Right lobe of liver (tissue), 6 donors: ENCODE measurements at regions not wholly inside any gene's neighbourhood (a gene's known extent, or its start where the extent isn't known, plus 50 kb on each side); places are given as distances from the start of the nearest gene placed in this dataset.

Experiments used
- ATAC-seq, 4 donors: fragments of 200-7000 bp; cut with Tn5 transposase; one replicate each; pipeline ENCODE4 v1.9.1; 2020; ENCODE audit warnings: mild to moderate bottlenecking in 4 of 4, moderate library complexity in 4 of 4
- DNase-seq, 3 donors: peaks; one replicate each; pipeline ENCODE4 v3.0.0-alpha.2; 2020
- H3K27ac ChIP-seq, 3 donors: fragments of 200-600 bp; one replicate each; pipeline ENCODE4 v1.8.0; 2022
- H3K27me3 ChIP-seq, 2 donors: fragments of 200-600 bp; one replicate each; pipeline ENCODE4 v1.8.0; 2022
- H3K36me3 ChIP-seq, 4 donors: fragments of 200-600 bp; sonication (generic) in 1 of 4; one replicate each; pipeline versions ENCODE4 v1.5.1 to v1.8.0; 2017 to 2022; ENCODE audit warnings: control low read depth in 1 of 4
- H3K4me1 ChIP-seq, 4 donors: fragments of 200-600 bp; sonication (generic) in 1 of 4; one replicate each; pipeline versions ENCODE4 v1.5.1 to v1.8.0; 2017 to 2022; ENCODE audit warnings: control low read depth in 1 of 4
- H3K4me3 ChIP-seq, 3 donors: fragments of 200-600 bp; one replicate each; pipeline ENCODE4 v1.8.0; 2022
- H3K9me3 ChIP-seq, 4 donors: fragments of 200-600 bp; sonication (generic) in 1 of 4; one replicate each; pipeline versions ENCODE4 v1.5.1 to v1.8.0; 2017 to 2022; ENCODE audit warnings: control low read depth in 1 of 4
- POLR2A ChIP-seq: fragments of 450-650 bp; IDR thresholded peaks from one replicate; pipeline ENCODE4 v1.6.1; 2017; ENCODE audit warnings: antibody characterized with exemption, mild to moderate bottlenecking
- WGBS: methylation state at CpG from one replicate; pipeline ENCODE4 v1.1.6; 2018; ENCODE audit warnings: low coverage, low lambda C conversion rate; ENCODE audit not compliant: insufficient coverage; ENCODE audit errors: missing lambda C conversion rate; 5-methylcytosine and 5-hydroxymethylcytosine counted together
- intact Hi-C, 2 donors: fragments of 100-400 bp; cut with DNase I; formaldehyde crosslinking; loops; one replicate each; pipeline versions ENCODE4 v1.11.2 to v1.14.1; 2022
- TF ChIP-seq, protein P1 (sequence below), 4 donors: fragments of 200-600 bp in 3 of 4; fragments of 450-650 bp in 1 of 4; IDR thresholded peaks; one replicate each; pipeline versions ENCODE4 v1.5.1 to v1.8.0; 2016 to 2022; ENCODE audit warnings: antibody characterized with exemption in 4 of 4, mild to moderate bottlenecking in 2 of 4
- donor health status: DM: no; HTN: yes; CAD: no.
- donor health status: DM: no; HTN: no; CAD: no.
- donor health status: DM: no; HTN: no; CAD: no.
- donor health status: DM: no; HTN: yes; CAD: no.
- donor health status: DM: no; HTN: yes; CAD: no.

- H3K36me3 ChIP-seq: no peaks in the 10 kb centered on the region
- no peak overlapping the region for H3K27ac ChIP-seq
- no peaks in the 10 kb centered on the region for H3K27me3 ChIP-seq
- 49% methylated on average over 2 of the region's 2 CpGs for WGBS
- no peak overlapping the region for H3K4me3 ChIP-seq
- no peak for TF ChIP-seq POLR2A
- TF ChIP-seq, protein P1, sequence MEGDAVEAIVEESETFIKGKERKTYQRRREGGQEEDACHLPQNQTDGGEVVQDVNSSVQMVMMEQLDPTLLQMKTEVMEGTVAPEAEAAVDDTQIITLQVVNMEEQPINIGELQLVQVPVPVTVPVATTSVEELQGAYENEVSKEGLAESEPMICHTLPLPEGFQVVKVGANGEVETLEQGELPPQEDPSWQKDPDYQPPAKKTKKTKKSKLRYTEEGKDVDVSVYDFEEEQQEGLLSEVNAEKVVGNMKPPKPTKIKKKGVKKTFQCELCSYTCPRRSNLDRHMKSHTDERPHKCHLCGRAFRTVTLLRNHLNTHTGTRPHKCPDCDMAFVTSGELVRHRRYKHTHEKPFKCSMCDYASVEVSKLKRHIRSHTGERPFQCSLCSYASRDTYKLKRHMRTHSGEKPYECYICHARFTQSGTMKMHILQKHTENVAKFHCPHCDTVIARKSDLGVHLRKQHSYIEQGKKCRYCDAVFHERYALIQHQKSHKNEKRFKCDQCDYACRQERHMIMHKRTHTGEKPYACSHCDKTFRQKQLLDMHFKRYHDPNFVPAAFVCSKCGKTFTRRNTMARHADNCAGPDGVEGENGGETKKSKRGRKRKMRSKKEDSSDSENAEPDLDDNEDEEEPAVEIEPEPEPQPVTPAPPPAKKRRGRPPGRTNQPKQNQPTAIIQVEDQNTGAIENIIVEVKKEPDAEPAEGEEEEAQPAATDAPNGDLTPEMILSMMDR (IDR thresholded peaks at IDR 0.05): no peak
- H3K4me1 ChIP-seq: no peaks in the 10 kb centered on the region
- DNase-seq (no peak), ATAC-seq (no peak)
- intact Hi-C loops: no loop called here
- no peaks in the 10 kb centered on the region for H3K9me3 ChIP-seq
These were observed 455.3 kb upstream of the SGCD start for GRCh38 chr5:155871623-155872022.

DNA sequence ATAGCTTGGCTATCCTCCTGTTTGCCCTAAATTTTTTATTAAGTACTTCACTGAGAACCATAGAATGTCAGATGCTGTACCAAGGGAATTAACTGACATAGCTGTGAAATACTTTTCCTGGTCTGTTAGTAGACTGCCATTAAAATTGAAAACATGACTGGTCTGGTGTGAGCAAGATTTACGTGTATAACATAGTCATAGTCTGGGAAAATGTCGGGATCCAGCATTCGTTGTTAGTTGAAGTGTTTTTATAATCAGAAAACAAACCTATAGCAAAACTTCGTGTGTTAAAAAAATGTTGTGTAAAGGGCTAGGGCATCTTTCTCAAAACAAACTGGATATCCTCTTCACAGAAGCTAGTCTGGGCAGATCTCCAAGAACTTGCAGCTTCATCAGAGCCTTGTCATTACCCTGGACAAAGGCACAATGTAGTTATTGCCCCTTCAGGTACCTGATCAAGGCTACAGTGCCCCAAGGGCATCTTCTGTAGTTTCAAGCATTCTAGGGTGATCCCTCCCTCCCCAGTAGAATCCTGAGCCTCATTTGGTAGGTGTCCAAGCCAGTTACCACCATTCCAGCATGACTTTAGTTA is 454.2 kb upstream of the SGCD start:
- Histone ChIP-seq H3K36me3 (no peaks in the 10 kb centered on the region), H3K27ac (no peak overlapping the region), H3K27me3 (no peaks in the 10 kb centered on the region), H3K4me3 (no peak overlapping the region), H3K4me1 (no peaks in the 10 kb centered on the region), H3K9me3 (no peaks in the 10 kb centered on the region)
- ATAC-seq (no peak), DNase-seq (no peak)
- TF ChIP-seq, protein P1 (IDR thresholded peaks at IDR 0.05): no peak
- TF ChIP-seq POLR2A: no peak
- intact Hi-C loops: no loop called here
- WGBS: 55% methylated on average over 4 of the region's 4 CpGs

- intact Hi-C loops: no loop called here
- H3K4me3 ChIP-seq: no peak overlapping the region
- ATAC-seq: no peak
- WGBS: 54% methylated on average over 6 of the region's 6 CpGs
- no peaks in the 10 kb centered on the region for H3K36me3 ChIP-seq
- no peaks in the 10 kb centered on the region for H3K4me1 ChIP-seq
- no peak overlapping the region for H3K27ac ChIP-seq
- no peak for DNase-seq
- TF ChIP-seq POLR2A: no peak
- TF ChIP-seq, protein P1 (IDR thresholded peaks at IDR 0.05): no peak
- no peaks in the 10 kb centered on the region for H3K9me3 ChIP-seq
- no peaks in the 10 kb centered on the region for H3K27me3 ChIP-seq
These were observed 447.9 kb upstream of the SGCD start for GRCh38 chr5:155878991-155879575.

DNA sequence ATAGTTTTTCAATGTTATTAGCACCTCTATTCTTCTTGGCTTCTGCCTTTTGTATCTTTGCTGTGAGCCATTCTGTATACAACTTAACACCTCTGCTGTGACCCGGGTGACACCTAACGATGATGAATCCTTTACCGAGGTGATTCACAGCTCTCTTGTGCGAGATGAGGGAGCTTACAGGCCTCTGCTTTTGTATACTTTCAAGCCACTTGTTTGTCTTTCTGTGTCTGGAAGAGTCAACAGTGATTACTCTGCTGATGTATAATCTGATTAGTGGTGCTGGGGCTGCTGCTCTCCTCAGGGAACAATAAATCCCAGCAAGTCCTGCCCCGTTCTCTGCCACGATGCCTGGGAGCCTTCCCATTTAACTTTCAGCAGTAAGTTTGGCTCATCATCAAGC is 442.9 kb upstream of the SGCD start:
- ATAC-seq (no peak), DNase-seq (no peak)
- 22% methylated on average over 6 of the region's 6 CpGs for WGBS
- Histone ChIP-seq H3K27ac (no peak overlapping the region), H3K4me3 (no peak overlapping the region), H3K4me1 (no peaks in the 10 kb centered on the region), H3K27me3 (no peaks in the 10 kb centered on the region), H3K9me3 (no peaks in the 10 kb centered on the region), H3K36me3 (no peaks in the 10 kb centered on the region)
- intact Hi-C loops: no loop called here
- no peak for TF ChIP-seq POLR2A
- TF ChIP-seq, protein P1 (IDR thresholded peaks at IDR 0.05): no peak
